Activated CD4-positive, alpha-beta T cell treated with anti-CD3 and anti-CD28 coated beads, Interleukin-2, Interleukin-4, amounts not matched to agents 100 ng/mL and 50 ng/mL, durations not matched to agents 16 hours and 8 hours (primary cell): ENCODE measurements at regions not wholly inside any gene's neighbourhood (a gene's known extent, or its start where the extent isn't known, plus 50 kb on each side); places are given as distances from the start of the nearest gene placed in this dataset.

Experiments used
- DNase-seq: peaks from one replicate; pipeline ENCODE4 v3.0.0-alpha.2; 2020; ENCODE audit warnings: low spot score

GRCh38 chr4:3818371-3818770, 52.2 kb downstream of the ADRA2C start:
- DNase-seq = no peak

GRCh38 chr4:3819210-3819919, 53.2 kb downstream of the ADRA2C start:
- no peak for DNase-seq

- DNase-seq = no peak
Observed at GRCh38 chr4:3820016-3820805, 54.0 kb downstream of the ADRA2C start.

DNA sequence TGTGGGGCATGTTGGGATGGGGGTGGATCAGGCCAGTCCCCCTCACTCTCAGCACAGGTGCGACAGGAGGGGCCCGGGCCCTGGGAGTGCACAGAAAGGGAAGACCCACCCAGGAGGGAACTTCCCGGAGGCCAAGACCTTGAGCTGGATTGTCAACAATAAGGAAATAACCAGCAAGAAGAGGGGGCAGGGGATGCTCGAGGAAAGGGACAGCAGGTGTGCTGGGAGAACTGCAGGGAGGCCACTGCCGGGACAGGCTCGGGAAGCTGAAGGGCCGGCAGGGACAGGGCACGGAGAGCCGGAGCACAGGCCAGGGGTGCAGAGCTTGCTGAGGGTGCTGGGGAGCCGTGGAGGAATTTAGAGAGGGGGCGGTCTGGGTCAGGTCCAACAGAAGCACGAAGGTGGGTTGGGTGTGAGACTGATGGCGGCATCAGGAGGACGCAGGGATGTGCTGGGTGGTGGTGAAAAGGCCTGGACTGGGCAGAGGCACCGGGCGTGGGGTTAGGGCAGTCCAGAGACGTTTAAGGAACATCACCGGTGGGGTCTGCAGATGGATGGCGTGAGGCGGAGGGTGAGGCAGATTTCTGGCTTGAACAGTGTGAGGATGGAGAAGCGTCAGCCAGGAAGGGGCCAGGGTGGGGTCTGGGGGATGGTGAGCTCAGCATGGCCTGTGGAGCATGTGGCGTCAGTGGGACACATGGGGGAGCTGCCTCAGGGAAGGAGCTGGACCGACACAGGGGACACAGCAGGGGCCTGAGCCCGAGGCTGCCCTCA, 54.8 kb downstream of the ADRA2C start:
- no peak for DNase-seq

- no peak for DNase-seq
Observed at GRCh38 chr4:3821580-3822229, 55.5 kb downstream of the ADRA2C start.

- no peak for DNase-seq
Observed at GRCh38 chr4:3822230-3822947, 56.2 kb downstream of the ADRA2C start.

GRCh38 chr4:3823496-3824341, 57.5 kb downstream of the ADRA2C start:
- DNase-seq = no peak

DNA sequence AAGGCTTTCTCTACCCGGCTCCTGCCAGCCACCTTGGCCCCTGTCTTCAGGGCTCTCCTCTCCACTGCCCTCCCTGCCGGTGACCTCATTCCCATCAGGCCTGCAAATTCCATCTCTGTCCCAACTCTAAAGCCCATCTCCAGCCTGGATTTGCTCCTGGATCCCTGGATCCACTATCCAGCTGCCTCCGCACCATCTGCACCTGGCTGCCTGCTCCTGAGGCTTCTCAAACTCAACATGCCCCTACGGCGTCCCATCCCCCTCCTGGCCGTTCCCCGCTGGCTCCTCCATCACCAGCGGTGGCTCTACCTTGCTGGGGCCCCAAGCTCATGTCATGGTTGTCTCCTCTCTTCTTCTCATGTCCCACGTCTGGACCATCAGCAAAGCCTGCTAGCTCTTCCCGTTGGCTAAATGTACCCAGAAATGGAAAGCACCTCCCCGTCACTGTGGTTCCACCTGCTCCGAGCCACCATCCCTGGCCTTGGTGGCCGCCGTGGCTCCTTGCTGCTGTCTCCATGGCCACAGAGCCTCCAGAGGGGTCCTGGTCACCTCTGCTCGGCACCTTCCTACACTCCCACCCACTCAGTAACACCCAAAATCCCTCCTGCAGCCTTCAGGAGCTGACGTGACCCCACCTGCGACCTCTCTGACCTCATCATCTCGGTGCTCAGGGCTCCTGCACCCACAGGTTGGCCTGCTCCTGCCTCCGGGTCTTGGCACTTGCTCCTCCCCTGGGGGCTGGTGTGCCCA, 58.5 kb downstream of the ADRA2C start:
- no peak for DNase-seq

GRCh38 chr4:3825530-3825929, 59.3 kb downstream of the ADRA2C start:
- no peak for DNase-seq

DNA sequence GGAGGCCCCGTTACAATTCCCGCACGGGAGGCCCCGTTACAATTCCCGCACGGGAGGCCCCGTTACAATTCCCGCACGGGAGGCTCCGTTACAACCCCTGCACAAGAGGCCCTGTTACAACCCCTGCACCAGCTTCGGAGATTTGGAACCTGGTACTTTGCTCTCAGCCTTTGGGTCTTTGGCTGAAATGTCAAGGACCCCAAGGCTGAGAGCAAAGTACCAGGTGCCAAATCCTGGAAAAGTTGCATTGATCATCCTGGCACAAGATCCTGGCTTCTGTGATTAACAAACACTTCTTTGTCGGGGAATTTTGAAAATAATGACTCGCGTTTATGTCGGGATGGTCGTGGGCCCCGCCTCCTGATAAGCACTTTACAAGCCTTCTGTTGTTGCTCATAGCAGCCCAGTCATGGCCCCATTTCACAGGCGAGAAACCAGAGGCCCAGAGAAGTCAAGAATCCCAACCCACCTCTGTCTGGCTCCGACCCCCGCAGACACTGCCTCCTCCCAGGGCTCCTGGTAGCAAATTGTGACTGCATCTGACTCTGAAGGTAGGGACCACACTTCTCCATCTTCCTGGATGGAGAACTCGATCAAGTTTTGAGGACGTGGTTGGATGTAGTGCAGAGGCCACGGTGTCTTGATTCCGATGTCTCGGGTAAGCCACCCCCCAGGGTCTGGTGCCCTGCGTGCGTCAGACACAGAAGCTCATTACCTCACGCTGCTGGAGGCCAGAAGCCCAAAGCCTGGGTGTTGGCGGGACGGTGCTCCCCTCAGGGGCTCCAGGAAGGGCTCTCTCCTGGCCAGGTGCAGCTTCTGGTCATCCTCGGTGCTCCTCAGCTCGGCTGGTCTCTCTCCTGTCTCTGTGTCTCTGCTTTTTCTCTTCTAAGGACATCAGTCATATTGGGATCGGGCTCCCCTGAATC, 60.3 kb downstream of the ADRA2C start:
- no peak for DNase-seq

DNA sequence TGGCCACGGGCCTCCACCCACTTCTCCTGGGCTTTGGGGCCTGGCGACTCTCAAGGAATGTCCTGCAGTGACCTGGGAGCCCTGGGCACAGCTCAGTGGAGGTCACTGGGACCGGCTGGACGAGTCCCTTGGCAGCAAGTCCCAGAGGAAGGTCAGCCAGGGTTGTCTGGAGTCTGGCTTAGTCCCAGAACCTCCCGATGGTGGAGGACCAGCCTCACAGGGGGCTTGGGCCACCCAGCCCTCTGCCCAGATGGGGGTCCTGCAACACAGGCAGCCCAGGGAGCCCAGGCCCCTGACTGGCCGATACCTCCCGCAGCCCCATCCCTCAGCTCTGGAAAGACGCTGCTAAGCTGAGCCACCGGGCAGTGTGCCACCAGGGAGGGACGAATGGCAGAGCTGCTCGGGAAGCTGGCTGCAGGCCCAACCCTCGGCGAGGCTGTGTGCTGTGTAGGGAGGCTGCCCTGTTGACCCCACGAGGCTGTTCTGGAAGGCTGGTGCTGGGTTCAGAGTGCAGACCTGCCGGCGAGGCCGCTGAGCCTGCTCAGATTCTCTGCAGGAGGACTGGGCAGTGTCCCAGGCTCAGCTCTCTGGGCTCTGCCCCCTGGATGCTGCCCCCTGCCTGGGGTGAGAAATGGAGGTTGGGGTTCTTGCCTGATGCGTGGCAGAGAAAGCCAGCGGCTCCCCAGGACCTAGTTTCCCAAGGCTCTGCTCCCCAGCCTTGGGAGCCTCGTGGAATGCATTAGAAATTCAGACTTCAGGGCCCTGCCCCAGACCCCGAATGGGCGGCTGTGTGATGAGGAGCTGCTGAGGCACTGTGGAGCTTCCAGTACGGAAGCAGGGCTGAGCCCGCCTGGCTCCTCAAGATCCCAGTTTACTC, 61.7 kb downstream of the ADRA2C start:
- DNase-seq = no peak

GRCh38 chr4:3828546-3828945, 62.4 kb downstream of the ADRA2C start:
- no peak for DNase-seq

- no peak for DNase-seq
Observed at GRCh38 chr4:3829211-3829955, 63.2 kb downstream of the ADRA2C start.

GRCh38 chr4:3829956-3830773, 64.0 kb downstream of the ADRA2C start:
- no peak for DNase-seq

DNA sequence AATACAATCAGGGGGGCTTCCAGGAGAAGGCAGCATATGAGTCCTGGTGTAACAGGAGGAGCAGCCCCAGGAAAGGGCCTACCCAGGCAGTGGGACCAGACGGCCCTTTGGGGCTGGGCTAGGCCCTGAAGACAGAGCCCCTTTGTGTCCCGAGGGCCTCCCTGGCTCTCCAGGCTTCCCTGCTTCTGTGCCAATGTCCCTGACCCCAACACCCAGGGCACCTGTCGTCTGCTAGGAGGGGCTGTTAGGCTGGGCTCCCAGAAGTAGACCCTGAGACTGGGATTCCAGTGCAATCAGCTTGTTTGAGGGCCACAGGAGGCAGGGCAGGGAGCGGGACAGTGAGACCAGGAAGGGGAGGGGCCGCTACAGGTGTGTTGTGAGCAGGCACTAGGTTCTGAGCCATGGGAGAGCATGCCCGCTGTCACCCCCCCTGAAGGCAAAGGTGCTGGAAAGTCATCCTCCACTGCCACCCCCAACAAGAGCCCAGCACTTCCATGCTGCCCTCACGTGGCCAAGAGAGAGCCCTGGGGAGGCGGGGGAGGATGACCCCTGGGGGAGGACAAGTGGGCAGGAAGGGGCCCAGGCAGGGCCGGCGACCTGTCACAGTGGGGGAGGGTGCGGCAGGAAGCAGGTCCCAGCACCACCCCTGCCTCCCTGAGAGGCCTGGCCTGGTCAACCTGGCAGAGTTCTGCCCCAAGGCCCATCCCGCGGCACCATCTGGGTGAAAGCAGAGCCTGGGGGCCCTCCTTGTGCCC, 64.8 kb downstream of the ADRA2C start:
- no peak for DNase-seq
